ENCODE measurements at regions not wholly inside any gene's neighbourhood (a gene's known extent, or its start where the extent isn't known, plus 50 kb on each side); places are given as distances from the start of the nearest gene placed in this dataset.
"Not testable (repeated sequence)": the region's sequence is repeated elsewhere in the genome, so short reads cannot be mapped to it uniquely, and the experiment has no call there.

- intact Hi-C loops (cut with micrococcal nuclease) = not testable (repeated sequence)
Observed at GRCh38 chr18:70525322-70525721, 236.5 kb downstream of the SOCS6 start.

GRCh38 chr18:70523792-70524182 is 234.9 kb downstream of the SOCS6 start:
- intact Hi-C loops (cut with micrococcal nuclease) = no loop called here

GRCh38 chr18:70523035-70523791 is 234.4 kb downstream of the SOCS6 start:
- intact Hi-C loops (cut with micrococcal nuclease) = no loop called here

GRCh38 chr18:70522183-70522680 is 233.4 kb downstream of the SOCS6 start:
- intact Hi-C loops (cut with micrococcal nuclease) = no loop called here

GRCh38 chr18:70520867-70521266 is 232.0 kb downstream of the SOCS6 start:
- intact Hi-C loops (cut with micrococcal nuclease) = no loop called here

- intact Hi-C loops (cut with micrococcal nuclease) = no loop called here
Observed at GRCh38 chr18:70513502-70514171, 224.8 kb downstream of the SOCS6 start.

- intact Hi-C loops (cut with micrococcal nuclease) = no loop called here
Observed at GRCh38 chr18:70507970-70508369, 219.1 kb downstream of the SOCS6 start.

GRCh38 chr18:70506511-70506910 is 217.7 kb downstream of the SOCS6 start:
- intact Hi-C loops (cut with micrococcal nuclease) = no loop called here

- intact Hi-C loops (cut with micrococcal nuclease) = no loop called here
Observed at GRCh38 chr18:70503060-70503459, 214.2 kb downstream of the SOCS6 start.

GRCh38 chr18:70501358-70501757 is 212.5 kb downstream of the SOCS6 start:
- intact Hi-C loops (cut with micrococcal nuclease) = no loop called here

GRCh38 chr18:70500748-70501147 is 211.9 kb downstream of the SOCS6 start:
- intact Hi-C loops (cut with micrococcal nuclease) = no loop called here

- intact Hi-C loops (cut with micrococcal nuclease) = no loop called here
Observed at GRCh38 chr18:70499218-70499691, 210.4 kb downstream of the SOCS6 start.

GRCh38 chr18:70496353-70497294 is 207.8 kb downstream of the SOCS6 start:
- intact Hi-C loops (cut with micrococcal nuclease) = no loop called here

GRCh38 chr18:70494524-70494923 is 205.7 kb downstream of the SOCS6 start:
- intact Hi-C loops (cut with micrococcal nuclease) = no loop called here

- intact Hi-C loops (cut with micrococcal nuclease) = no loop called here
Observed at GRCh38 chr18:70493461-70493860, 204.6 kb downstream of the SOCS6 start.

GRCh38 chr18:70491734-70492348 is 203.0 kb downstream of the SOCS6 start:
- intact Hi-C loops (cut with micrococcal nuclease) = loop anchor here (2.0 kb wide), 1 partner anchor 35 kb away; no protein-coding TSS in a partner anchor

- intact Hi-C loops (cut with micrococcal nuclease) = loop anchor here (2.0 kb wide), 1 partner anchor 33 kb away; no protein-coding TSS in a partner anchor
Observed at GRCh38 chr18:70489986-70490933, 201.4 kb downstream of the SOCS6 start.

GRCh38 chr18:70489571-70489970 is 200.7 kb downstream of the SOCS6 start:
- intact Hi-C loops (cut with micrococcal nuclease) = no loop called here

GRCh38 chr18:70469916-70470315 is 181.1 kb downstream of the SOCS6 start:
- intact Hi-C loops (cut with micrococcal nuclease) = no loop called here
